MM.1S (cell line): ENCODE measurements at regions not wholly inside any gene's neighbourhood (a gene's known extent, or its start where the extent isn't known, plus 50 kb on each side); places are given as distances from the start of the nearest gene placed in this dataset.

Experiments used
- EZH2phosphoT487 ChIP-seq: fragments of 300-600 bp; sonication (generic); IDR thresholded peaks from 2 replicates; pipeline ENCODE4 v1.6.1; 2018; ENCODE audit warnings: antibody characterized with exemption, low read length
- TF ChIP-seq, protein P1 (sequence below): fragments of 300-600 bp; sonication (generic); IDR thresholded peaks from 2 replicates; pipeline ENCODE4 v1.5.1; 2016; ENCODE audit warnings: antibody characterized with exemption, low read length, mixed read lengths

GRCh38 chr10:30199376-30200016 lies 140.1 kb upstream of the JCAD start:
- TF ChIP-seq, protein P1, sequence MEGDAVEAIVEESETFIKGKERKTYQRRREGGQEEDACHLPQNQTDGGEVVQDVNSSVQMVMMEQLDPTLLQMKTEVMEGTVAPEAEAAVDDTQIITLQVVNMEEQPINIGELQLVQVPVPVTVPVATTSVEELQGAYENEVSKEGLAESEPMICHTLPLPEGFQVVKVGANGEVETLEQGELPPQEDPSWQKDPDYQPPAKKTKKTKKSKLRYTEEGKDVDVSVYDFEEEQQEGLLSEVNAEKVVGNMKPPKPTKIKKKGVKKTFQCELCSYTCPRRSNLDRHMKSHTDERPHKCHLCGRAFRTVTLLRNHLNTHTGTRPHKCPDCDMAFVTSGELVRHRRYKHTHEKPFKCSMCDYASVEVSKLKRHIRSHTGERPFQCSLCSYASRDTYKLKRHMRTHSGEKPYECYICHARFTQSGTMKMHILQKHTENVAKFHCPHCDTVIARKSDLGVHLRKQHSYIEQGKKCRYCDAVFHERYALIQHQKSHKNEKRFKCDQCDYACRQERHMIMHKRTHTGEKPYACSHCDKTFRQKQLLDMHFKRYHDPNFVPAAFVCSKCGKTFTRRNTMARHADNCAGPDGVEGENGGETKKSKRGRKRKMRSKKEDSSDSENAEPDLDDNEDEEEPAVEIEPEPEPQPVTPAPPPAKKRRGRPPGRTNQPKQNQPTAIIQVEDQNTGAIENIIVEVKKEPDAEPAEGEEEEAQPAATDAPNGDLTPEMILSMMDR: no peak
- TF ChIP-seq EZH2phosphoT487: no peak
